HEK293 (cell line): ENCODE measurements at regions not wholly inside any gene's neighbourhood (a gene's known extent, or its start where the extent isn't known, plus 50 kb on each side); places are given as distances from the start of the nearest gene placed in this dataset.
A peak's percentile ranks its signal among the peaks of the same experiment; 100 is the strongest.

Experiments
- CTCF ChIA-PET: fragments of 350-600 bp; formaldehyde crosslinking; extraction: SDS; loops from one replicate; lab custom pipeline; 2021; ENCODE audit warnings: antibody characterized with exemption; lab: Yijun Ruan, JAX
- POLR2A ChIA-PET: fragments of 300-600 bp; formaldehyde crosslinking; extraction: SDS; loops from one replicate; lab custom pipeline; 2020; ENCODE audit warnings: antibody characterized with exemption, inconsistent platforms; lab: Yijun Ruan, JAX
- H3K27ac ChIP-seq: fragments of 200-500 bp; sonication (Bioruptor generic); 2 replicates; pipeline ENCODE4 v1.5.1; 2014; ENCODE audit warnings: low read depth, low read length, control low read depth, inconsistent platforms; ENCODE audit errors: extremely low read depth
- H3K36me3 ChIP-seq, 2 experiments: fragments of 200-500 bp in 1 of 2; sonication (Bioruptor generic) in 1 of 2; 1 replicate in 1 of 2; 2 replicates in 1 of 2; pipeline ENCODE4 v1.5.1; 2014 to 2017; ENCODE audit warnings: inconsistent platforms in 2 of 2, low read length in 2 of 2; ENCODE audit not compliant: control insufficient read depth in 2 of 2, insufficient read depth in 1 of 2
- H3K4me1 ChIP-seq: fragments of 200-500 bp; sonication (Bioruptor generic); 2 replicates; pipeline ENCODE4 v1.5.1; 2014; ENCODE audit warnings: mild to moderate bottlenecking, low read length, inconsistent platforms; ENCODE audit not compliant: control insufficient read depth, insufficient read depth
- H3K4me3 ChIP-seq: 2 replicates; pipeline ENCODE4 v1.5.1; 2011; ENCODE audit warnings: low read depth, mild to moderate bottlenecking, control low read depth, low read length, moderate library complexity
- H3K9me3 ChIP-seq: fragments of 200-500 bp; sonication (Bioruptor generic); 2 replicates; pipeline ENCODE4 v1.5.1; 2014; ENCODE audit warnings: low read depth, low read length, inconsistent platforms; ENCODE audit not compliant: control insufficient read depth, insufficient read depth
- HOXC10 ChIP-seq: sonication (generic); formaldehyde crosslinking; IDR thresholded peaks from 2 replicates; pipeline ENCODE4 v1.8.1; 2023; ENCODE audit warnings: mild to moderate bottlenecking, missing genetic modification reagents
- OVOL3 ChIP-seq: fragments of 450-650 bp; formaldehyde crosslinking; IDR thresholded peaks from 2 replicates; pipeline ENCODE4 v1.5.1; 2016; ENCODE audit warnings: missing biosample characterization, missing genetic modification characterization
- ZBTB17 ChIP-seq: fragments of 450-650 bp; formaldehyde crosslinking; IDR thresholded peaks from 2 replicates; pipeline ENCODE4 v1.5.1; 2016; ENCODE audit warnings: missing biosample characterization, missing genetic modification characterization
- ZFP69B ChIP-seq: fragments of 450-650 bp; formaldehyde crosslinking; IDR thresholded peaks from 2 replicates; pipeline ENCODE4 v1.5.1; 2016; ENCODE audit warnings: missing biosample characterization, missing genetic modification characterization
- ZNF10 ChIP-seq: fragments of 450-650 bp; formaldehyde crosslinking; IDR thresholded peaks from 2 replicates; pipeline ENCODE4 v1.5.1; 2017; ENCODE audit warnings: missing biosample characterization, missing genetic modification characterization
- ZNF112 ChIP-seq: fragments of 450-650 bp; formaldehyde crosslinking; IDR thresholded peaks from 2 replicates; pipeline ENCODE4 v1.5.0; 2017; ENCODE audit warnings: missing biosample characterization, missing genetic modification characterization
- ZNF341 ChIP-seq: fragments of 450-650 bp; formaldehyde crosslinking; IDR thresholded peaks from 2 replicates; pipeline ENCODE4; 2016; ENCODE audit warnings: low read depth, missing biosample characterization, missing genetic modification characterization
- ZNF549 ChIP-seq: fragments of 450-650 bp; IDR thresholded peaks from 2 replicates; pipeline ENCODE4 v1.5.1; 2018; ENCODE audit warnings: missing biosample characterization, missing genetic modification characterization, mild to moderate bottlenecking, inconsistent platforms, moderate library complexity
- ZNF596 ChIP-seq: fragments of 450-650 bp; IDR thresholded peaks from 2 replicates; pipeline ENCODE4 v1.5.0; 2018; ENCODE audit warnings: missing biosample characterization, mild to moderate bottlenecking, missing genetic modification characterization, moderate library complexity
- ZNF624 ChIP-seq: fragments of 450-650 bp; formaldehyde crosslinking; IDR thresholded peaks from 2 replicates; pipeline ENCODE4 v1.5.1; 2017; ENCODE audit warnings: missing biosample characterization, missing genetic modification characterization
- TF ChIP-seq, protein P1 (sequence below): fragments of 450-650 bp; formaldehyde crosslinking; IDR thresholded peaks from 2 replicates; pipeline ENCODE4 v1.5.1; 2017; ENCODE audit warnings: missing biosample characterization, missing genetic modification characterization
- TF ChIP-seq, protein P2 (sequence below): fragments of 450-650 bp; formaldehyde crosslinking; IDR thresholded peaks from 2 replicates; pipeline ENCODE4 v1.5.1; 2016; ENCODE audit warnings: missing biosample characterization, missing genetic modification characterization
- TF ChIP-seq, protein P3 (sequence below): fragments of 450-650 bp; formaldehyde crosslinking; IDR thresholded peaks from 2 replicates; pipeline ENCODE4 v1.5.1; 2017; ENCODE audit warnings: missing biosample characterization, missing genetic modification characterization
- TF ChIP-seq, protein P4 (sequence below): fragments of 450-650 bp; formaldehyde crosslinking; IDR thresholded peaks from 2 replicates; pipeline ENCODE4 v1.5.1; 2016; ENCODE audit warnings: missing biosample characterization, missing genetic modification characterization
- TF ChIP-seq, protein P5 (sequence below): fragments of 450-650 bp; formaldehyde crosslinking; IDR thresholded peaks from 2 replicates; pipeline ENCODE4 v1.5.1; 2017; ENCODE audit warnings: missing biosample characterization, missing genetic modification characterization

DNA sequence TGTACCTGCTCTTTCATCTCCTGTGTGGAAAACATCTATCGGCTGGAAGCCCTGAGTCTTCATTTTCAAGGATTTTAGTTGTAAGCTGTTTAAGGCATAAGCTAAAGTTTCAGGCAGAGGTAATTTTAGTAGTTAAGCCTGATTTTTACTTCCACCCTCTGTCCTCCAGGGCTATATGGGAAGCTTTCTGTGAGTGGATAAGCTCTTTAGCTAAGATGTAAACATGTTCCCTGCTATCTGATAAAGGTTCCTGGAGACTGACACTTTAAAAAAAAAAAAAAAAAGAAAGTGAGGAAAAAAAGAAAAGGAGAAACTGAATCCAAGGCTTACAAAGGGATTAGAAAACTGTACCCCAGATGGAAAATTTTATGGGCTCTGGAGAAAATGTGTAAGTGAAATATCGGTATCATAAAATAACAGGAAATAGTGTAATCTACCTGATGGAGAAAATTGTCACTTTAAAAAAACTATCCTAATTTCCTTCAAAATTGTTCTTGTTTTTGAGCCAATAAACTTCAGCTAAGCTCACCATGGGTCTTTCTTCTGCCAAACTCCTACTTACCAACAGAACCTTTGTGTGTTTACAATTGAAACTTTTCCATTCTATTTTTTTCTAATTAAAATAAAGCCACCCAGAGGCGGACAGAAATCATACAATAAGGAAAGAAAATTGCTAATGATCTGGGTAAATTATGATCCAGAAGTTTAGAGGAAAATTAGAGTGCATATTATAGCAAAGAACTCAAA, 180.5 kb downstream of the TGFB2 start (continued):
- TF ChIP-seq, protein P1, sequence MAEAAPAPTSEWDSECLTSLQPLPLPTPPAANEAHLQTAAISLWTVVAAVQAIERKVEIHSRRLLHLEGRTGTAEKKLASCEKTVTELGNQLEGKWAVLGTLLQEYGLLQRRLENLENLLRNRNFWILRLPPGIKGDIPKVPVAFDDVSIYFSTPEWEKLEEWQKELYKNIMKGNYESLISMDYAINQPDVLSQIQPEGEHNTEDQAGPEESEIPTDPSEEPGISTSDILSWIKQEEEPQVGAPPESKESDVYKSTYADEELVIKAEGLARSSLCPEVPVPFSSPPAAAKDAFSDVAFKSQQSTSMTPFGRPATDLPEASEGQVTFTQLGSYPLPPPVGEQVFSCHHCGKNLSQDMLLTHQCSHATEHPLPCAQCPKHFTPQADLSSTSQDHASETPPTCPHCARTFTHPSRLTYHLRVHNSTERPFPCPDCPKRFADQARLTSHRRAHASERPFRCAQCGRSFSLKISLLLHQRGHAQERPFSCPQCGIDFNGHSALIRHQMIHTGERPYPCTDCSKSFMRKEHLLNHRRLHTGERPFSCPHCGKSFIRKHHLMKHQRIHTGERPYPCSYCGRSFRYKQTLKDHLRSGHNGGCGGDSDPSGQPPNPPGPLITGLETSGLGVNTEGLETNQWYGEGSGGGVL = no peak
- TF ChIP-seq, protein P2, sequence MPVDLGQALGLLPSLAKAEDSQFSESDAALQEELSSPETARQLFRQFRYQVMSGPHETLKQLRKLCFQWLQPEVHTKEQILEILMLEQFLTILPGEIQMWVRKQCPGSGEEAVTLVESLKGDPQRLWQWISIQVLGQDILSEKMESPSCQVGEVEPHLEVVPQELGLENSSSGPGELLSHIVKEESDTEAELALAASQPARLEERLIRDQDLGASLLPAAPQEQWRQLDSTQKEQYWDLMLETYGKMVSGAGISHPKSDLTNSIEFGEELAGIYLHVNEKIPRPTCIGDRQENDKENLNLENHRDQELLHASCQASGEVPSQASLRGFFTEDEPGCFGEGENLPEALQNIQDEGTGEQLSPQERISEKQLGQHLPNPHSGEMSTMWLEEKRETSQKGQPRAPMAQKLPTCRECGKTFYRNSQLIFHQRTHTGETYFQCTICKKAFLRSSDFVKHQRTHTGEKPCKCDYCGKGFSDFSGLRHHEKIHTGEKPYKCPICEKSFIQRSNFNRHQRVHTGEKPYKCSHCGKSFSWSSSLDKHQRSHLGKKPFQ (tag by site-specific recombination) = no peak

DNA sequence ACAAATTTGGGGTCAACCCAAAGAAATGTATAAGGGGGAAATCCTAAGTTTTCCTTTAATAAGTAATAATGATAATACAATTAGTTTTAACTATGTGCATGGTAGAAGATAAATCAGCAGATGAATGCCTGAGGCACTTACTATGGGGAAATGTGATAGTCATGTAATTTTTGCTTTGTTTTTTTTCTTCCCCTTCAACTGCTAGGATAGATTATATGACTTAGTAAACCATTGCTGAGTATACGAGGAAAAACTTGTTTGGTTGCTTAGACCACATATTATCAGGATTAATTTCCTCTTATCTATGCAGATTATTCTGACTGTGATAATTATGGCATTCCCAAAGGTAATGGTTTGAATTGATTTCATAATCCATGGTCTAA, 181.1 kb downstream of the TGFB2 start:
- TF ChIP-seq ZNF624 = no peak
- TF ChIP-seq ZNF10 = peak; percentile 90
- no peak for TF ChIP-seq ZNF596 (tag by site-specific recombination)
- no peak for TF ChIP-seq ZFP69B
- H3K4me3 ChIP-seq = no peak overlapping the region
- no peak overlapping the region for H3K27ac ChIP-seq
- ChIA-PET POLR2A (interaction anchor here (0.7 kb wide), 1 partner anchor 20 kb away, joined by 6 read pairs; no protein-coding TSS in a partner anchor), CTCF (no interaction called here)
- H3K4me1 ChIP-seq = peaks cover 5% of the 10 kb centered on the region; the same call in 1 of the 2 replicates
- no peaks in the 10 kb centered on the region for H3K9me3 ChIP-seq
- H3K36me3 ChIP-seq = no peaks in the 10 kb centered on the region

DNA sequence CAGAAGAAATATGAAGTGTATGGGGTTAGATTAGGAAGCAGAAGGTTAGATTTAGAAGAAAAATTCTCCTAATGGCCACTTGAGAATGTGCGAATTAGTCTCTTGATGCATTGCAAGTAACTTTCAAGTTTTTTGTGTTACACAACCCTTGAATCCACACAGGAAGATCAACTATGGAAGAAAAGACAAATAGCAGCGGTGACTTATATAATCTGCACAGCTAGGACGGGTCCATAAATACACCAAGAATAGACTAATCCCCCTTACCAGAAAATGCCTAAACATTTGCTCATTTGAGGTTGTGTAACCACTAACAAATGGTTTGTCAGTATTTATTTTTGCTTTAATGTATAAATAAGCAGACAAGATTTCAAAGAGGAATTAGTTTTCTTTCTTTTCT, 182.6 kb downstream of the TGFB2 start:
- TF ChIP-seq ZNF341 (tag by site-specific recombination) (no peak), ZBTB17 (tag by site-specific recombination) (no peak), ZNF112 (tag by site-specific recombination) (no peak), ZNF549 (no peak), OVOL3 (no peak), HOXC10 (CRISPR knock-in tag) (no peak)
- TF ChIP-seq, protein P3, sequence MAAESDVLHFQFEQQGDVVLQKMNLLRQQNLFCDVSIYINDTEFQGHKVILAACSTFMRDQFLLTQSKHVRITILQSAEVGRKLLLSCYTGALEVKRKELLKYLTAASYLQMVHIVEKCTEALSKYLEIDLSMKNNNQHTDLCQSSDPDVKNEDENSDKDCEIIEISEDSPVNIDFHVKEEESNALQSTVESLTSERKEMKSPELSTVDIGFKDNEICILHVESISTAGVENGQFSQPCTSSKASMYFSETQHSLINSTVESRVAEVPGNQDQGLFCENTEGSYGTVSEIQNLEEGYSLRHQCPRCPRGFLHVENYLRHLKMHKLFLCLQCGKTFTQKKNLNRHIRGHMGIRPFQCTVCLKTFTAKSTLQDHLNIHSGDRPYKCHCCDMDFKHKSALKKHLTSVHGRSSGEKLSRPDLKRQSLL (tag by site-specific recombination) = no peak
- TF ChIP-seq, protein P4, sequence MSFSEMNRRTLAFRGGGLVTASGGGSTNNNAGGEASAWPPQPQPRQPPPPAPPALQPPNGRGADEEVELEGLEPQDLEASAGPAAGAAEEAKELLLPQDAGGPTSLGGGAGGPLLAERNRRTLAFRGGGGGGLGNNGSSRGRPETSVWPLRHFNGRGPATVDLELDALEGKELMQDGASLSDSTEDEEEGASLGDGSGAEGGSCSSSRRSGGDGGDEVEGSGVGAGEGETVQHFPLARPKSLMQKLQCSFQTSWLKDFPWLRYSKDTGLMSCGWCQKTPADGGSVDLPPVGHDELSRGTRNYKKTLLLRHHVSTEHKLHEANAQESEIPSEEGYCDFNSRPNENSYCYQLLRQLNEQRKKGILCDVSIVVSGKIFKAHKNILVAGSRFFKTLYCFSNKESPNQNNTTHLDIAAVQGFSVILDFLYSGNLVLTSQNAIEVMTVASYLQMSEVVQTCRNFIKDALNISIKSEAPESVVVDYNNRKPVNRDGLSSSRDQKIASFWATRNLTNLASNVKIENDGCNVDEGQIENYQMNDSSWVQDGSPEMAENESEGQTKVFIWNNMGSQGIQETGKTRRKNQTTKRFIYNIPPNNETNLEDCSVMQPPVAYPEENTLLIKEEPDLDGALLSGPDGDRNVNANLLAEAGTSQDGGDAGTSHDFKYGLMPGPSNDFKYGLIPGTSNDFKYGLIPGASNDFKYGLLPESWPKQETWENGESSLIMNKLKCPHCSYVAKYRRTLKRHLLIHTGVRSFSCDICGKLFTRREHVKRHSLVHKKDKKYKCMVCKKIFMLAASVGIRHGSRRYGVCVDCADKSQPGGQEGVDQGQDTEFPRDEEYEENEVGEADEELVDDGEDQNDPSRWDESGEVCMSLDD (tag by site-specific recombination) = no peak
- TF ChIP-seq, protein P5, sequence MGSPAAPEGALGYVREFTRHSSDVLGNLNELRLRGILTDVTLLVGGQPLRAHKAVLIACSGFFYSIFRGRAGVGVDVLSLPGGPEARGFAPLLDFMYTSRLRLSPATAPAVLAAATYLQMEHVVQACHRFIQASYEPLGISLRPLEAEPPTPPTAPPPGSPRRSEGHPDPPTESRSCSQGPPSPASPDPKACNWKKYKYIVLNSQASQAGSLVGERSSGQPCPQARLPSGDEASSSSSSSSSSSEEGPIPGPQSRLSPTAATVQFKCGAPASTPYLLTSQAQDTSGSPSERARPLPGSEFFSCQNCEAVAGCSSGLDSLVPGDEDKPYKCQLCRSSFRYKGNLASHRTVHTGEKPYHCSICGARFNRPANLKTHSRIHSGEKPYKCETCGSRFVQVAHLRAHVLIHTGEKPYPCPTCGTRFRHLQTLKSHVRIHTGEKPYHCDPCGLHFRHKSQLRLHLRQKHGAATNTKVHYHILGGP (tag by site-specific recombination) = no peak
- Histone ChIP-seq H3K4me1 (peaks cover 5% of the 10 kb centered on the region; the same call in 1 of the 2 replicates), H3K4me3 (no peak overlapping the region), H3K27ac (no peak overlapping the region), H3K9me3 (no peaks in the 10 kb centered on the region), H3K36me3 (no peaks in the 10 kb centered on the region)
- ChIA-PET CTCF (interaction anchor here (0.7 kb wide), 1 partner anchor 44 kb away, joined by 4 read pairs; no protein-coding TSS in a partner anchor), POLR2A (no interaction called here)
